Esophagus squamous epithelium (tissue), 5 donors: ENCODE measurements at regions not wholly inside any gene's neighbourhood (a gene's known extent, or its start where the extent isn't known, plus 50 kb on each side); places are given as distances from the start of the nearest gene placed in this dataset.

Experiments used
- DNase-seq: peaks from one replicate; lab custom pipeline; 2025; lab: John Stamatoyannopoulos, UW
- H3K27ac ChIP-seq, 4 donors: fragments of 200-600 bp; sonication (generic); one replicate each; pipeline ENCODE4 v1.5.1; 2016 to 2019; ENCODE audit warnings: mild to moderate bottlenecking in 1 of 4
- H3K27me3 ChIP-seq, 4 donors: fragments of 200-600 bp; sonication (generic); 1 replicate in 3 of 4; 2 replicates in 1 of 4; pipeline versions ENCODE4 v1.5.1 to v1.6.0; 2017 to 2021; ENCODE audit warnings: antibody characterized with exemption in 1 of 4
- H3K36me3 ChIP-seq, 3 donors: fragments of 200-600 bp; sonication (generic); one replicate each; pipeline ENCODE4 v1.5.1; 2016 to 2019
- H3K4me1 ChIP-seq, 3 donors: fragments of 200-600 bp; sonication (generic); one replicate each; pipeline ENCODE4 v1.5.1; 2017 to 2019
- H3K4me3 ChIP-seq, 4 donors: fragments of 200-600 bp; sonication (generic); 1 replicate in 3 of 4; 2 replicates in 1 of 4; pipeline ENCODE4 v1.5.1; 2016 to 2019; ENCODE audit warnings: mild to moderate bottlenecking in 2 of 4, moderate library complexity in 1 of 4
- H3K9me3 ChIP-seq, 3 donors: fragments of 200-600 bp; sonication (generic); one replicate each; pipeline ENCODE4 v1.5.1; 2016 to 2019
- CTCF ChIP-seq, 6 experiments: fragments of 450-650 bp in 4 of 6; fragments of 200-600 bp in 2 of 6; sonication (generic) in 2 of 6; IDR thresholded peaks; one replicate each; pipeline ENCODE4 v1.5.1; 2016 to 2019; ENCODE audit warnings: antibody characterized with exemption in 6 of 6, mild to moderate bottlenecking in 4 of 6, moderate library complexity in 4 of 6
- POLR2A ChIP-seq, 4 donors: fragments of 450-650 bp; IDR thresholded peaks; one replicate each; pipeline ENCODE4 v1.6.1; 2017; ENCODE audit warnings: antibody characterized with exemption in 4 of 4, mild to moderate bottlenecking in 4 of 4, moderate library complexity in 3 of 4
- WGBS, 2 donors: methylation state at CpG; one replicate each; pipeline ENCODE4 v1.1.5; 2018; 5-methylcytosine and 5-hydroxymethylcytosine counted together
- intact Hi-C: fragments of 100-400 bp; cut with DNase I; formaldehyde crosslinking; loops from one replicate; pipeline ENCODE4 v1.15.0; 2022
- donor health status: DM: yes; HTN: yes; CAD: no.

GRCh38 chr2:14530506-14530905 is 102.0 kb upstream of the LRATD1 start:
- Histone ChIP-seq H3K36me3 (no peaks in the 10 kb centered on the region), H3K9me3 (no peaks in the 10 kb centered on the region), H3K4me3 (no peak overlapping the region), H3K27me3 (no peaks in the 10 kb centered on the region), H3K4me1 (peaks cover 0 to 27% (median 4%) of the 10 kb centered on the region in 3 donors), H3K27ac (no peak overlapping the region)
- DNase-seq, result no peak
- TF ChIP-seq POLR2A (IDR thresholded peaks at IDR 0.05) (no peak), CTCF (IDR thresholded peaks at IDR 0.05) (no peak)
- intact Hi-C loops, result no loop called here
- 40 to 48% methylated on average over 3 of the region's 3 CpGs for WGBS, 2 donors

GRCh38 chr2:14533131-14533757 is 99.3 kb upstream of the LRATD1 start:
- DNase-seq, result no peak

GRCh38 chr2:14535156-14535555 is 97.4 kb upstream of the LRATD1 start:
- 33 to 63% methylated on average over 4 of the region's 4 CpGs for WGBS, 2 donors
- TF ChIP-seq POLR2A (IDR thresholded peaks at IDR 0.05), result no peak
- TF ChIP-seq CTCF (IDR thresholded peaks at IDR 0.05), result no peak
- DNase-seq, result no peak
- H3K27me3 ChIP-seq, result no peaks in the 10 kb centered on the region
- H3K4me1 ChIP-seq, result peaks cover 0 to 45% (median 4%) of the 10 kb centered on the region in 3 donors
- H3K36me3 ChIP-seq, result no peaks in the 10 kb centered on the region
- H3K27ac ChIP-seq, result peak overlapping the region in 3 of 4 donors; percentile 17 to 49 (median 48)
- no peaks in the 10 kb centered on the region for H3K9me3 ChIP-seq
- no peak overlapping the region for H3K4me3 ChIP-seq
- intact Hi-C loops, result no loop called here

More at GRCh38 chr2:14533131-14533757, 99.3 kb upstream of the LRATD1 start:
- Histone ChIP-seq H3K4me1 (peaks cover 0 to 45% (median 4%) of the 10 kb centered on the region in 3 donors), H3K27me3 (no peaks in the 10 kb centered on the region), H3K27ac (peak overlapping the region in 1 of 4 donors; percentile 12), H3K36me3 (no peaks in the 10 kb centered on the region), H3K4me3 (no peak overlapping the region), H3K9me3 (no peaks in the 10 kb centered on the region)
- intact Hi-C loops, result no loop called here
- WGBS, 2 donors, result 15 to 67% methylated on average over 1 of the region's 1 CpG
- TF ChIP-seq POLR2A (IDR thresholded peaks at IDR 0.05) (no peak), CTCF (IDR thresholded peaks at IDR 0.05) (no peak)

GRCh38 chr2:14536976-14537375 is 95.5 kb upstream of the LRATD1 start:
- H3K36me3 ChIP-seq, result no peaks in the 10 kb centered on the region
- TF ChIP-seq CTCF (IDR thresholded peaks at IDR 0.05) (no peak), POLR2A (IDR thresholded peaks at IDR 0.05) (no peak)
- 23 to 43% methylated on average over 4 of the region's 4 CpGs for WGBS, 2 donors
- no peak overlapping the region for H3K4me3 ChIP-seq
- intact Hi-C loops, result no loop called here
- H3K27ac ChIP-seq, result no peak overlapping the region
- no peaks in the 10 kb centered on the region for H3K9me3 ChIP-seq
- DNase-seq, result no peak
- peaks cover 0 to 45% (median 4%) of the 10 kb centered on the region in 3 donors for H3K4me1 ChIP-seq
- H3K27me3 ChIP-seq, result no peaks in the 10 kb centered on the region

- Histone ChIP-seq H3K27ac (no peak overlapping the region), H3K27me3 (no peaks in the 10 kb centered on the region), H3K9me3 (no peaks in the 10 kb centered on the region), H3K4me3 (no peak overlapping the region), H3K36me3 (no peaks in the 10 kb centered on the region), H3K4me1 (peaks cover 0 to 22% (median under 1%) of the 10 kb centered on the region in 3 donors)
- TF ChIP-seq CTCF (IDR thresholded peaks at IDR 0.05) (no peak), POLR2A (IDR thresholded peaks at IDR 0.05) (no peak)
- intact Hi-C loops, result no loop called here
- no peak for DNase-seq
- WGBS, 2 donors, result 62 to 64% methylated on average over 1 of the region's 1 CpG
Observed at GRCh38 chr2:14540015-14540414, 92.5 kb upstream of the LRATD1 start.
